ENCODE measurements at regions not wholly inside any gene's neighbourhood (a gene's known extent, or its start where the extent isn't known, plus 50 kb on each side); places are given as distances from the start of the nearest gene placed in this dataset.

DNA sequence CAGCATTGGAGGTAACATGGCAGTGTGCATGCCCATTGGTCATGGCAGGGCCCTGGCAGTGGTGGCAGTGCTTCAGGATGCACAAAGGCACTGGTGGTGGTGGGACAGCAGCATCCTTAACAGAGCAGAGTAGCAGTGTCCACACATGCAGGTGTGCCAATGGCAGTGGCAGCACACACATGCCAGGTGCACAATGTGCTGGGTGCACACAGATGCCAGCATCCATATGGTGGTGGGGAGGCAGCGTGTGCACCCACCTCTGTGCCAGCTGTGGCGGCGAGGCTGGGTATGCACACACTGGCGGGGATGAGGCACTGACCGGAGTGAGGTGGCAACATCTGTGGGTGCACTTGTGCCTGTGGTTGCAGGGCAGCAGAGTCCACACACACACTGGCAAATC is 150.6 kb downstream of the SI start:
- no peaks in the 10 kb centered on the region for H3K4me1 Mint-ChIP-seq
- no peaks in the 10 kb centered on the region for H3K36me3 Mint-ChIP-seq (ENCODE audit: low read depth)
- no peak overlapping the region for H3K27ac Mint-ChIP-seq
- H3K27me3 Mint-ChIP-seq: no peaks in the 10 kb centered on the region
- POLR2A ChIA-PET: no interaction called here
- no peak for DNase-seq
- peaks cover 13% of the 10 kb centered on the region for H3K9me3 Mint-ChIP-seq
- CTCF ChIA-PET: no interaction called here
- H3K4me3 Mint-ChIP-seq: no peak overlapping the region

DNA sequence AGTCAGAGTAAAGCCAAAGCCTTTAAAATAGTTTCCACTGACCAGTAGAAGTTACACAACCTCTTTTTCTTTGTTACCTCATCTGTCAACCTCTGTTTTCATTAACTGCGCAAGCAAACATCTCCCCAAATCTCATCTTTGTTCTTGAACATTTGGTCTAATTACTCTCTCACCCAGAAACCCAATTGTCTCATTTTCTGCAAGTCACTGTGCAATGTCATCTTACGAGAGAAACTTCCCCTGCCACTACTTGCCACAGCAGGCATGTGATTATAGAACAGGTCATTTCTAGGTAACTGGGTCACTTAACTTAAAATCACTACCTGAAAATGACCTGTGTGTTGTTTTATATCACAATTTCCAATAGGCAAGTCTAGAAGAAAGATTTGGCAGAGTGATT is 159.4 kb downstream of the SI start:
- no peak overlapping the region for H3K27ac Mint-ChIP-seq
- no peaks in the 10 kb centered on the region for H3K27me3 Mint-ChIP-seq

DNA sequence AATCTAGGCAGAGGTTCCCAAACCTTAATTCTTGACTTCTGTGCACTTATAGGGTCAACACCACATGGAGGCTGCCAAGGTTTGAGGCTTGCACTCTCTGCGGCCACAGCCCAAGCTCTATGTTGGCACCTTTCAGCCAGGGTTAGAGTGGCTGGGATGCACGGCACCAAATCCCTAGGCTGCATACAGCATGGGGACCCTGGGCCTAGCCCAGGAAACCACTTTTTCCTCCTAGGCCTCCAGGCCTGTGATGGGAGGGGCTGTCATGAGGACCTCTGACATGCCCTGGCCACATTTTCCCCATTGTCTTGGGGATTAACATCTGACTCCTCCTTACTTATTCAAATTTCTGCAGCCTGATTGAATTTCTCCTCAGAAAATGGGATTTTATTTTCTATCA is 165.4 kb downstream of the SI start:
- Mint-ChIP-seq H3K9me3 (peaks cover 11% of the 10 kb centered on the region), H3K36me3 (ENCODE audit: low read depth) (no peaks in the 10 kb centered on the region), H3K27me3 (no peaks in the 10 kb centered on the region), H3K27ac (no peak overlapping the region), H3K4me3 (no peak overlapping the region), H3K4me1 (no peaks in the 10 kb centered on the region)
- no peak for DNase-seq
- ChIA-PET POLR2A (no interaction called here), CTCF (no interaction called here)

More for the DNA sequence above, 159.4 kb downstream of the SI start:
- Mint-ChIP-seq H3K9me3 (peaks cover 3% of the 10 kb centered on the region), H3K4me3 (no peak overlapping the region), H3K36me3 (ENCODE audit: low read depth) (no peaks in the 10 kb centered on the region), H3K4me1 (no peaks in the 10 kb centered on the region)
- ChIA-PET CTCF (no interaction called here), POLR2A (no interaction called here)
- DNase-seq: no peak

DNA sequence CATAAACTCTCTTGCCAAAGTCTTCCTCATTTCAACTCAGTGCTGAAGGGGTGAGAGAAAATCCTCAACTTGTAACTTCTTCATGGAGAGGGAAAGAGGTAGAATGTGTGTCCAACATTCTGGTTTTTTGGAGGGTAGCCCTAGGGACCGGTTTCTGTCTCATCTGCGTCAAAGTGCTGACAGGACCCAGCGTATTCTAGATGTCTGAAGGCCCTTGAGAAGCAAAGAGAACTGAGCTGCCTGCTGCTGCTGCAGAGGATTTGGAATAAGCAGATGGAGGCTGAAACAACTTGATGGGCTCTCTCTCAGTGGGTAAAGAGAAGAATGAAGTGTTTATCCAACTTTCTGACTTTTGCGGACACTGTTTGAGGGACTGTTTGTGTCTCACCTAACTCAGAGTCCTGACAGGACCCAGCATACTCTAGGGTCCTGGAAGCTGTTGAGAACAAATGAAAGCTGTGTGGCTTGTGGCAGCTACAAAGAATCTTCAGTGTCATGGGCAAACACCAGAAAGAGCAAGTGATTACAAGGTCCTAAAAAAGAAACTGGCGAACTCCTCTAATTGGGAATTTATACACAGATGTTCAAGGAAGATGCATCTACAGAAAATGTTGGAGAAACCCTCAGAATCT is 174.4 kb downstream of the SI start:
- no peaks in the 10 kb centered on the region for H3K4me1 Mint-ChIP-seq
- no peak overlapping the region for H3K4me3 Mint-ChIP-seq
- peaks cover 5% of the 10 kb centered on the region for H3K9me3 Mint-ChIP-seq
- CTCF ChIA-PET: no interaction called here
- H3K27me3 Mint-ChIP-seq: no peaks in the 10 kb centered on the region
- H3K27ac Mint-ChIP-seq: no peak overlapping the region
- H3K36me3 Mint-ChIP-seq (ENCODE audit: low read depth): no peaks in the 10 kb centered on the region
- DNase-seq: no peak
- POLR2A ChIA-PET: no interaction called here

DNA sequence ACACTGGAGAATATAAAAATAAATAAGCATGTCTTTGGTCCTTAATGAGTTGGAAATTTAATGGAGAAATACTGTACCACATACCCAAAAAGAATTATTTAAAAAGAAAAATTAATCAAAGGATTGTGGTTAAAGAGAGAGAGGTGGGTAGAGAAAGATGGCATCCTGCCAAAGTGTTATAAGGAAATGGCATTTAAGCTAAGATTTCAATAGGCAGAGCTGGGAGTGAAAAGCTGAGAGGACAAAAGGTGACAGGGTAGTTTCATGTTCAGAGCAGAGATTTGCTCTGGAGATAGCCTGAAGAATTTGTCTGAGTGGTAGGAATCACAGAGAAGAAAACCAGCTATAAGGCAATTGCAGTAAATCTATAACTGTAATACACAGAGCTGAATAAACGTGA is 181.0 kb downstream of the SI start:
- Mint-ChIP-seq H3K4me1 (no peaks in the 10 kb centered on the region), H3K9me3 (peaks cover 4% of the 10 kb centered on the region), H3K36me3 (ENCODE audit: low read depth) (no peaks in the 10 kb centered on the region), H3K27ac (no peak overlapping the region), H3K27me3 (no peaks in the 10 kb centered on the region), H3K4me3 (no peak overlapping the region)
- ChIA-PET CTCF (no interaction called here), POLR2A (no interaction called here)
- no peak for DNase-seq

DNA sequence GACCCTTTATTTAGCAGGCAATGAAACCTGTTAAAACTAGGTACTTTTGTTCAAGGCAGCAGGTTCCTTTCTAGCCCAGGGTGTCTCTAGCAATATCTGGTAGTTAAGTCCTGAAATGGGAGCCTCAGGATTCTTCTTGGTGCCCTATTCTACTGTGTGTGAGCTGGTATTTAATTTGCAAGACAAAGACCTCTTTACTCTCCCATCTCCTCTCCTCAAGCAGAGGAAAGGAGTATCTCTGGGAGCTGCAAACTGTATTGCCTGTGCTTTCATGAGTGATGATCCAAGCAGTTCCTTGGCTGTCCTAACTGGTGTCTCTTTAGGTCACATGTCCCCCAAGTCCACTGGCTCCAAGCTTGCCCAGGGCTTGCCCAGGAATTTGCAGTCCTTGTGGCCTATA is 188.2 kb downstream of the SI start:
- no peaks in the 10 kb centered on the region for H3K4me1 Mint-ChIP-seq
- no peak for DNase-seq
- ChIA-PET CTCF (no interaction called here), POLR2A (no interaction called here)
- H3K27me3 Mint-ChIP-seq: no peaks in the 10 kb centered on the region
- H3K9me3 Mint-ChIP-seq: peaks cover 22% of the 10 kb centered on the region
- no peak overlapping the region for H3K27ac Mint-ChIP-seq
- H3K36me3 Mint-ChIP-seq (ENCODE audit: low read depth): no peaks in the 10 kb centered on the region
- H3K4me3 Mint-ChIP-seq: no peak overlapping the region

DNA sequence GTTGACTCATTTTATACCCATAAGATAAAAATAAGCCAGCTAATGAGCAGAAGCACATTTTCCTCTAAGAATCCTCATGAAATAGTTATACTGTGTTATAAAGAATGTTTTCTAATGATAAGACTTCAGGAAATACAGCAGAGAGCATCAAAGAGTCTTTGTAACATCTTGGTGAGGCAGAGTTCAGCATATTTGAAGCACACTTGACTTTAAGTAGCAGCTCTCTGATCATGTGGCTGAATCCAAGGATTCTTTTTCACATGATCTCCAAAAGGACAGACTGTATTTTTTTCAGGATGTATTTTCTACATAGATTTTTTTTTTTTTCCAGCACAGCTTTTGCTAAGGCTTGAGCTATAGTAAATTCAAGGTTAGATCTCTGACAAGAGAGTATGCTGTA is 195.1 kb downstream of the SI start:
- H3K4me3 Mint-ChIP-seq: no peak overlapping the region
- ChIA-PET CTCF (no interaction called here), POLR2A (no interaction called here)
- H3K27me3 Mint-ChIP-seq: no peaks in the 10 kb centered on the region
- peaks cover 10% of the 10 kb centered on the region for H3K9me3 Mint-ChIP-seq
- H3K36me3 Mint-ChIP-seq (ENCODE audit: low read depth): no peaks in the 10 kb centered on the region
- no peak for DNase-seq
- H3K27ac Mint-ChIP-seq: no peak overlapping the region
- no peaks in the 10 kb centered on the region for H3K4me1 Mint-ChIP-seq

DNA sequence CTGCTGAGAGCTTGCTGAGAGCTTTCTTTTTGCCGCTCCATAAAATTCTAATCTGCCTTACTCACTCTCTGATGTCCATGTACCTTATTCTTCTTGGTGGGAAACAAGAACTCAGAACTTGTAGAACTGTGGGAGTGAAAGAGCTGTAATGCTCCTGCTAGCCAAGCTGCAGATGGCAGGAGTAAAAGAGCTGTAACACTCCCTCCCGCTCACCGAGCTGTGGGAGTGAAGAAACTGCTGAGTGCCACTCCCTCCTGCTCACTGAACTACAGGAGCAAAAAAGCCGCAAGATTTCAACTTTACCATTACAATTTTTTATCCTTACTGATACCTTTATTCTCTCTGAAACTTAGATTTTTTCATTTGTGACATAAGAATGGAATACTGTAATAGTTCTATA is 199.1 kb downstream of the SI start:
- no peaks in the 10 kb centered on the region for H3K27me3 Mint-ChIP-seq
- CTCF ChIA-PET: no interaction called here
- POLR2A ChIA-PET: no interaction called here

DNA sequence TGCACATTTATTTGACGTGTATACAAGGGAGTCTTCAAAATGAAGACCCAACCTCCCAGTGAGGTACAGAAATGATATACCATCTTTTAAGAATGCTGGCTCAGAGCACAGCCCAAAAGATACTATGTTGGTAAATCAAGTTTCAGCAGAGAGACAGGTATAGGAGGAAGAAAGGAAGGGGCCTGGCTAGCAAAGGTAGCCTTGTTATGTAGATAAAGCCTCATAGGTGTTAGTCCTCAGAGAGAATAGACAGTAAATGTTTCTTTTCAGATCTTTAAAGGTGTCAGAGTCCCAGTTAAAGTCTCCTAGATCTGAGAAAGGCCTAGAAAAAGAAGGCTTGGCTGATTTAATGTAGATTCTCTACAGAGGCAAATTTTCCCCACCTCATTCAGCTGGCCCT is 213.8 kb downstream of the SI start:
- no peak for DNase-seq
- Mint-ChIP-seq H3K9me3 (peaks cover 9% of the 10 kb centered on the region), H3K4me1 (no peaks in the 10 kb centered on the region), H3K27ac (no peak overlapping the region), H3K36me3 (ENCODE audit: low read depth) (no peaks in the 10 kb centered on the region), H3K27me3 (no peaks in the 10 kb centered on the region), H3K4me3 (no peak overlapping the region)
- ChIA-PET POLR2A (no interaction called here), CTCF (no interaction called here)

More for the DNA sequence above, 199.1 kb downstream of the SI start:
- no peak overlapping the region for H3K4me3 Mint-ChIP-seq
- H3K27ac Mint-ChIP-seq: no peak overlapping the region
- H3K4me1 Mint-ChIP-seq: no peaks in the 10 kb centered on the region
- no peaks in the 10 kb centered on the region for H3K9me3 Mint-ChIP-seq
- no peak for DNase-seq
- H3K36me3 Mint-ChIP-seq (ENCODE audit: low read depth): no peaks in the 10 kb centered on the region

DNA sequence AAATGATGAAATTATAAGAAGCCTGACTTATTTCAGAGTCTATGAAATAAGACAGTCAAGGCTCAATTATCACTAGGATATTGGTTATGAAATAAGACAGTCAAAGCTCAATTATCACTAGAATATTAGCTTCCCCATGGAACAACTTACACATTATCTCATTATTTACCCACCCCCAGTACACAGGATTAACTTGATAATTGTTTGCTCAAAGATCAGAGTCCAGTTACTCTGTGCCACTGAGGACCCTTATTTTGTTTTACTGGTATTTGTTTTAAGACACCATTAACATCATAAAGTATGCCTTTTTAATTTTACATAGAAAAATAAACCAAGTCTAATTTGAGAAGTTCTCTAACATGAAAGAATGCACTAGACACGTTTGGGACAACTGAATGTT is 225.4 kb downstream of the SI start:
- no peak for DNase-seq
- Mint-ChIP-seq H3K9me3 (no peaks in the 10 kb centered on the region), H3K27me3 (no peaks in the 10 kb centered on the region), H3K27ac (no peak overlapping the region), H3K4me1 (no peaks in the 10 kb centered on the region), H3K36me3 (ENCODE audit: low read depth) (no peaks in the 10 kb centered on the region), H3K4me3 (no peak overlapping the region)
- ChIA-PET POLR2A (no interaction called here), CTCF (no interaction called here)

DNA sequence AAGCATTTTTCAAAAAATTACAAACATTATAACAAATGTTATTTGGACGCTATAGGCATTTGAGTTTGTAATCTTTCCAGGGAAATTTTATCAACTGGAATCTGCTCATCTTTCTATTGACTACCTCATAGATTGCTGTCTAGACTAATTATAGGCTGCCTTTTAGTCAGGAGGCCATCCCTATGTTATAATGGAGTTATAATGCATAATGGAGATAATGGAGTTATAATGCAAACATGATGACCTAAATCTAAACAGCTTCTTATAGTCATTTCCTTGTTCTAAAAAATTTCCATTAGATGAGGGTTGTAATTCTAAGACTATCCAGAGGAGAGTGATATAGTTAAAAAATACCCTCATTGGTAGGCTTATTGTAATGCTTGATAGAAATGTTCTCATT is 226.4 kb downstream of the SI start:
- ChIA-PET POLR2A (no interaction called here), CTCF (no interaction called here)
- H3K27ac Mint-ChIP-seq: no peak overlapping the region
- no peaks in the 10 kb centered on the region for H3K9me3 Mint-ChIP-seq
- H3K36me3 Mint-ChIP-seq (ENCODE audit: low read depth): no peaks in the 10 kb centered on the region
- no peak for DNase-seq
- no peaks in the 10 kb centered on the region for H3K27me3 Mint-ChIP-seq
- H3K4me1 Mint-ChIP-seq: no peaks in the 10 kb centered on the region
- H3K4me3 Mint-ChIP-seq: no peak overlapping the region

DNA sequence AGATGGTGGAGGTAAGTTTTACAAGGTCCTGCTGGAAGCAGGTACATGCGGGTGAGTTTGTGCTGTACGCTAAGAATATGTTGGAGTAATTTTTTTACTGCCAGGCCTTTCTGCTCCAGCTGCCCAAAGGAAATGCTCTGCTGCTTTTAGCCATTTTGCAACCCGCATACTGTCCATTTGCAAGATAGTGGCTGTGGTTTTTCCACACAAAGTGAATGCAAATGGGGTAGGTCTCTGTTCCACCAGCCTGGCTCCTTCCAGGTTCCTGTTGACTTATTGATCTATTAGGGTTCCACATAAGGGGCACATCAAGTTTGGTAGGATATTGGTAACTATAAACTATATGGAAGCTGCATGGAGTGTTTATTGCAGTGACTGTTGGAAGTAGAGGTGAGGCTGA is 227.1 kb downstream of the SI start:
- H3K4me1 Mint-ChIP-seq: no peaks in the 10 kb centered on the region
- no peaks in the 10 kb centered on the region for H3K36me3 Mint-ChIP-seq (ENCODE audit: low read depth)
- CTCF ChIA-PET: no interaction called here
- no peak overlapping the region for H3K4me3 Mint-ChIP-seq
- DNase-seq: no peak
- no peak overlapping the region for H3K27ac Mint-ChIP-seq
- H3K27me3 Mint-ChIP-seq: no peaks in the 10 kb centered on the region
- H3K9me3 Mint-ChIP-seq: no peaks in the 10 kb centered on the region
- POLR2A ChIA-PET: no interaction called here

DNA sequence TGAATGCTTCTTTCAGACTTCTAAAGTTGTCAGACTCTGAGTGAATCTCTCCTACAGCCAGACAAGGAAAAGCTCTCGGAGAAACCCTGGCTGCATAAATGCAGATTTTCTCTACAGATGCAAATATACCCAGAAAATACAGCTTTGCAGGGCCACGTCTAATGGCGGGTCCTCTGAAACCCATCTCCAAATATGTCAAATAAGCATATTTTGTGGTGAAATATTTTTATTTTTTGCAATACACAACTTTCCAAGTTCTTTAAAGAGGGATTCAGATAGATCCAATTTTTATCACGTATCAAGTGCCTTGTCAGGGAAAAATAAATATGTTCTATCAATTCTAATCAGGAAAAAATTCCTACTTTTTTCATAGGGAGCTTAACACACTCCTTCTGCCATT is 229.4 kb downstream of the SI start:
- Mint-ChIP-seq H3K4me3 (no peak overlapping the region), H3K27me3 (no peaks in the 10 kb centered on the region), H3K27ac (no peak overlapping the region), H3K9me3 (no peaks in the 10 kb centered on the region), H3K36me3 (ENCODE audit: low read depth) (no peaks in the 10 kb centered on the region), H3K4me1 (no peaks in the 10 kb centered on the region)
- ChIA-PET POLR2A (no interaction called here), CTCF (no interaction called here)
- no peak for DNase-seq

DNA sequence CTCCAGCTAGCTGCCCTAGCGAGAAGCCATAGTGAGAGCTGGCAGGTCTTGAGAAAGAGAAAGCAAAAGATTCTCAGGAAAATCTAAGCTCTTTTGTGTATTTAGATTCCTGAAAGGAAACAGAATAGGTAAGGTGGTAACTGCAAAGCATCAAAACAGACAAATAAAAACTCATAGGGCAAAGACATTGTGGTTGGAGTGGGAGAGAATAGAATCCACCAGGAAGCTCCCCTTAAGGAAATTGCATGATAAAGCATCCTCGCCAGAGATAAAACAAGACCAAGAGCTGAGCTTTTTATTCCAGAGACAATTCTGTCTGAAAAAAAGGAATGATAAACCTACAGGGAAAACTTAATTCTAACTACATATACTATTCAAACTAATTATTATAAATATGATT is 232.6 kb downstream of the SI start:
- CTCF ChIA-PET: no interaction called here
- H3K27me3 Mint-ChIP-seq: no peaks in the 10 kb centered on the region
- H3K4me3 Mint-ChIP-seq: no peak overlapping the region
- no peak for DNase-seq
- POLR2A ChIA-PET: no interaction called here
- no peak overlapping the region for H3K27ac Mint-ChIP-seq
- no peaks in the 10 kb centered on the region for H3K36me3 Mint-ChIP-seq (ENCODE audit: low read depth)
- H3K9me3 Mint-ChIP-seq: no peaks in the 10 kb centered on the region
- H3K4me1 Mint-ChIP-seq: no peaks in the 10 kb centered on the region

DNA sequence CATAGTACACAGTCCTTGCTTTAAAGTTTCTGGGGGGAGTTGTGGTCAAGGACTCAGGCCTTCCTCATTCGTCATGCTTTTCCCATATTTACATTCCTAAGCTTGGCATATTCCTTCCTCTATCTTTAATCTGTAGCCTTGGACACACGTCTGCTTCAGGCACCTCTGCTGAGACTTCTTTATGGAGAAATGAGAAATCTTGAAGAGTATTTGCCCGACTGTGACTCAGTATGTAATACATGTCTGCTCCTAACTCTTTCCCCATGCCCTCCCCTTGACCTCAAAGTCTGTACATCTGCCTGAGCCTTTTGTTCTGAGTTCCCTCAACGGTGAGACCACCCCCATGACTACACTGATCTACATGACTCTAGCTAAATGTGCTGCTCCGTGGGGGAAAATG is 246.1 kb downstream of the SI start:
- POLR2A ChIA-PET: no interaction called here
- Mint-ChIP-seq H3K27ac (no peak overlapping the region), H3K9me3 (no peaks in the 10 kb centered on the region), H3K36me3 (ENCODE audit: low read depth) (no peaks in the 10 kb centered on the region), H3K4me1 (no peaks in the 10 kb centered on the region), H3K4me3 (no peak overlapping the region), H3K27me3 (no peaks in the 10 kb centered on the region)
- no peak for DNase-seq
- CTCF ChIA-PET: no interaction called here
